GM12878 (cell line): ENCODE measurements at regions not wholly inside any gene's neighbourhood (a gene's known extent, or its start where the extent isn't known, plus 50 kb on each side); places are given as distances from the start of the nearest gene placed in this dataset.

Experiments
- ATAC-seq: fragments of 200-7000 bp; cut with Tn5 transposase; 3 replicates; pipeline ENCODE4 v1.9.1; 2020; ENCODE audit warnings: mild to moderate bottlenecking, moderate library complexity
- BruUV-seq: library from RNA; stranded (reverse); fragments of 400-500 nt; replicated peaks from 2 replicates; lab custom pipeline; 2021; lab: Mats Ljungman, UMichigan
- CTCF ChIA-PET: fragments of 300-600 bp; sonication (Branson Sonifier 250); formaldehyde crosslinking; extraction: SDS; loops from one replicate; lab custom pipeline; 2021; ENCODE audit warnings: inconsistent platforms; lab: Yijun Ruan, JAX
- POLR2A ChIA-PET: fragments of 350-600 bp; formaldehyde crosslinking; extraction: SDS; loops from one replicate; lab custom pipeline; 2021; ENCODE audit warnings: inconsistent platforms; lab: Charles Lee
- RAD21 ChIA-PET: fragments of 300-600 bp; sonication (Branson Sonifier 250); formaldehyde crosslinking; loops from one replicate; lab custom pipeline; 2023; ENCODE audit warnings: antibody characterized with exemption; ENCODE audit not compliant: unreplicated experiment; lab: Charles Lee
- SMC1A ChIA-PET: fragments of 300-600 bp; sonication (Branson Sonifier 250); formaldehyde crosslinking; loops from one replicate; lab custom pipeline; 2023; ENCODE audit not compliant: unreplicated experiment, uncharacterized antibody; lab: Charles Lee
- DNase-seq: peaks from one replicate; pipeline ENCODE4 v3.0.0-alpha.2; 2011; ENCODE audit warnings: low read depth, low spot score
- FAIRE-seq: peaks from 3 replicates; lab custom pipeline; 2011; peaks lifted over from hg19 to GRCh38; lab: Jason Lieb, UNC
- H2AFZ ChIP-seq: 2 replicates; pipeline ENCODE4 v1.6.0; 2011; ENCODE audit warnings: low read depth, low read length, control low read depth; ENCODE audit not compliant: control insufficient read depth
- H3K27ac ChIP-seq: 2 replicates; pipeline ENCODE4 v1.5.1; 2011; ENCODE audit warnings: control low read depth; ENCODE audit not compliant: control insufficient read depth, insufficient read depth
- H3K27me3 ChIP-seq, 2 experiments: replicated peaks in 1 of 2; 2 replicates each; pipeline versions ENCODE4 v1.6.0 to v1.6.1; 2011; ENCODE audit warnings: low read length in 1 of 2; ENCODE audit not compliant: control insufficient read depth in 2 of 2, insufficient read depth in 2 of 2
- H3K36me3 ChIP-seq, 2 experiments: 2 replicates each; pipeline ENCODE4 v1.5.1; 2011; ENCODE audit warnings: low read length in 1 of 2; ENCODE audit not compliant: control insufficient read depth in 2 of 2, insufficient read depth in 2 of 2
- H3K4me1 ChIP-seq: 2 replicates; pipeline ENCODE4 v1.6.1; 2011; ENCODE audit warnings: mild to moderate bottlenecking, low read length, moderate library complexity, mixed read lengths; ENCODE audit not compliant: control insufficient read depth, insufficient read depth
- H3K4me2 ChIP-seq: 2 replicates; pipeline ENCODE4 v1.6.0; 2011; ENCODE audit warnings: control low read depth; ENCODE audit not compliant: control insufficient read depth, insufficient read depth
- H3K4me3 ChIP-seq: fragments of 200-600 bp; sonication (generic); 2 replicates; pipeline ENCODE4 v1.5.1; 2016
- H3K79me2 ChIP-seq: 2 replicates; pipeline ENCODE4 v1.6.0; 2011; ENCODE audit warnings: low read length; ENCODE audit not compliant: control insufficient read depth, insufficient read depth
- H3K9ac ChIP-seq: 2 replicates; pipeline ENCODE4 v1.8.0; 2011; ENCODE audit warnings: low read length, control low read depth, mixed read lengths; ENCODE audit not compliant: control insufficient read depth, insufficient read depth
- H3K9me3 ChIP-seq: replicated peaks from 3 replicates; pipeline ENCODE4 v1.5.1; 2011; ENCODE audit warnings: mild to moderate bottlenecking, low read length; ENCODE audit not compliant: control insufficient read depth, insufficient read depth
- H4K20me1 ChIP-seq: 2 replicates; pipeline ENCODE4 v1.6.0; 2011; ENCODE audit not compliant: control insufficient read depth, insufficient read depth
- BRCA1 ChIP-seq: IDR thresholded peaks from 2 replicates; pipeline ENCODE4 v1.6.1; 2011; ENCODE audit warnings: low read depth, low read length, improper control_type of control experiment
- CBX3 ChIP-seq: fragments of 200-600 bp; sonication (generic); IDR thresholded peaks from 2 replicates; pipeline ENCODE4 v1.6.1; 2016; ENCODE audit warnings: low read depth, borderline replicate concordance
- CREB1 ChIP-seq: IDR thresholded peaks from 2 replicates; pipeline ENCODE4 v1.6.1; 2012; ENCODE audit warnings: low read depth, mild to moderate bottlenecking, inconsistent platforms
- KAT2A ChIP-seq: conservative IDR thresholded peaks from 2 replicates; pipeline ENCODE4 v1.6.1; 2011; ENCODE audit warnings: low read depth, low read length; ENCODE audit not compliant: control insufficient read depth
- POLR2AphosphoS5 ChIP-seq: IDR thresholded peaks from 2 replicates; pipeline ENCODE4 v1.6.1; 2011; ENCODE audit warnings: mild to moderate bottlenecking, low read length, inconsistent platforms
- SIX5 ChIP-seq: IDR thresholded peaks from 2 replicates; pipeline ENCODE4 v1.6.1; 2011; ENCODE audit warnings: mild to moderate bottlenecking, low read depth, low read length, moderate library complexity; ENCODE audit not compliant: severe bottlenecking
- STAT3 ChIP-seq: IDR thresholded peaks from 2 replicates; pipeline ENCODE4 v1.6.1; 2011; ENCODE audit warnings: low read depth, low read length, improper control_type of control experiment
- YBX1 ChIP-seq: fragments of 450-650 bp; IDR thresholded peaks from 2 replicates; pipeline ENCODE4 v1.6.1; 2016; ENCODE audit warnings: antibody characterized with exemption
- ZNF207 ChIP-seq: fragments of 450-650 bp; IDR thresholded peaks from 2 replicates; pipeline ENCODE4 v1.6.1; 2014; ENCODE audit warnings: antibody characterized with exemption, mild to moderate bottlenecking, borderline replicate concordance
- ZZZ3 ChIP-seq: IDR thresholded peaks from 2 replicates; pipeline ENCODE4 v1.6.1; 2011; ENCODE audit warnings: low read depth; ENCODE audit not compliant: control insufficient read depth, insufficient read length
- WGBS: methylation state at CpG from one replicate; pipeline ENCODE4 v1.1.6; 2016; ENCODE audit warnings: low lambda C conversion rate; ENCODE audit not compliant: insufficient replicate concordance, insufficient coverage; ENCODE audit errors: missing lambda C conversion rate; 5-methylcytosine and 5-hydroxymethylcytosine counted together
- in situ Hi-C: fragments of 300-500 bp; cut with MboI; formaldehyde crosslinking; loops from 9 replicates; pipeline ENCODE4 v1.14.3; 2018; ENCODE audit warnings: mixed read lengths
- intact Hi-C: fragments of 100-400 bp; cut with micrococcal nuclease; formaldehyde crosslinking; loops from one replicate; pipeline ENCODE4 v1.14.2; 2022; ENCODE audit not compliant: unreplicated experiment
- TF ChIP-seq, protein P1 (sequence below): fragments of 450-650 bp; formaldehyde crosslinking; IDR thresholded peaks from 2 replicates; pipeline ENCODE4 v1.5.0; 2022; ENCODE audit warnings: mild to moderate bottlenecking, missing genetic modification characterization
- TF ChIP-seq, protein P2 (sequence below): fragments of 150-350 bp; IDR thresholded peaks from 2 replicates; pipeline ENCODE4 v1.6.1; 2016; ENCODE audit warnings: low read depth, low read length
- TF ChIP-seq, protein P3 (sequence below): IDR thresholded peaks from 2 replicates; pipeline ENCODE4 v1.6.1; 2012; ENCODE audit warnings: low read depth, low read length, improper control_type of control experiment
- TF ChIP-seq, protein P4 (sequence below): fragments of 450-650 bp; IDR thresholded peaks from 2 replicates; pipeline ENCODE4 v1.6.1; 2016; ENCODE audit warnings: mild to moderate bottlenecking, moderate library complexity, borderline replicate concordance

DNA sequence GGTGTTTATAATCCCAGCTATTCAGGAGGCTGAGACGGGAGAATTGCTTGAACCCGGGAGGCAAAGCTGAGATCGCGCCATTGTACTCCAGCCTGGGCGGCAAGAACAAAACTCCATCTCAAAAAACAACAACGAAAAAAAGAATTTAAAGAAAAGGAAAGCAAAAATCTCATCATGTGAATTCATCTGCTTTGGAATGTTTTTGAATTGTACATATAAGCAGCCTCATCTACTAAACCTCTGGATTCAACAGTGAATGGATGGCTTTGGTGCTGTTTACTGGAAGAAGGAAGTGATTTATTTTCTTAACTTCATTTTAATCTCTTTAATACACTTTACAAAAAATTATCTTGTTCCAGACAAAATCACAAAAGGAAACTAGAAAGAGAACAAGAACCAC lies 51.8 kb upstream of the PNRC1 start:
- in situ Hi-C loops: no loop called here
- TF ChIP-seq, protein P1, sequence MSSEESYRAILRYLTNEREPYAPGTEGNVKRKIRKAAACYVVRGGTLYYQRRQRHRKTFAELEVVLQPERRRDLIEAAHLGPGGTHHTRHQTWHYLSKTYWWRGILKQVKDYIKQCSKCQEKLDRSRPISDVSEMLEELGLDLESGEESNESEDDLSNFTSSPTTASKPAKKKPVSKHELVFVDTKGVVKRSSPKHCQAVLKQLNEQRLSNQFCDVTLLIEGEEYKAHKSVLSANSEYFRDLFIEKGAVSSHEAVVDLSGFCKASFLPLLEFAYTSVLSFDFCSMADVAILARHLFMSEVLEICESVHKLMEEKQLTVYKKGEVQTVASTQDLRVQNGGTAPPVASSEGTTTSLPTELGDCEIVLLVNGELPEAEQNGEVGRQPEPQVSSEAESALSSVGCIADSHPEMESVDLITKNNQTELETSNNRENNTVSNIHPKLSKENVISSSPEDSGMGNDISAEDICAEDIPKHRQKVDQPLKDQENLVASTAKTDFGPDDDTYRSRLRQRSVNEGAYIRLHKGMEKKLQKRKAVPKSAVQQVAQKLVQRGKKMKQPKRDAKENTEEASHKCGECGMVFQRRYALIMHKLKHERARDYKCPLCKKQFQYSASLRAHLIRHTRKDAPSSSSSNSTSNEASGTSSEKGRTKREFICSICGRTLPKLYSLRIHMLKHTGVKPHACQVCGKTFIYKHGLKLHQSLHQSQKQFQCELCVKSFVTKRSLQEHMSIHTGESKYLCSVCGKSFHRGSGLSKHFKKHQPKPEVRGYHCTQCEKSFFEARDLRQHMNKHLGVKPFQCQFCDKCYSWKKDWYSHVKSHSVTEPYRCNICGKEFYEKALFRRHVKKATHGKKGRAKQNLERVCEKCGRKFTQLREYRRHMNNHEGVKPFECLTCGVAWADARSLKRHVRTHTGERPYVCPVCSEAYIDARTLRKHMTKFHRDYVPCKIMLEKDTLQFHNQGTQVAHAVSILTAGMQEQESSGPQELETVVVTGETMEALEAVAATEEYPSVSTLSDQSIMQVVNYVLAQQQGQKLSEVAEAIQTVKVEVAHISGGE (CRISPR knock-in tag): no peak
- TF ChIP-seq KAT2A (no peak), YBX1 (no peak), SIX5 (no peak), CREB1 (no peak), POLR2AphosphoS5 (no peak), CBX3 (no peak), ZNF207 (no peak), BRCA1 (no peak), STAT3 (no peak), ZZZ3 (no peak)
- TF ChIP-seq, protein P2, sequence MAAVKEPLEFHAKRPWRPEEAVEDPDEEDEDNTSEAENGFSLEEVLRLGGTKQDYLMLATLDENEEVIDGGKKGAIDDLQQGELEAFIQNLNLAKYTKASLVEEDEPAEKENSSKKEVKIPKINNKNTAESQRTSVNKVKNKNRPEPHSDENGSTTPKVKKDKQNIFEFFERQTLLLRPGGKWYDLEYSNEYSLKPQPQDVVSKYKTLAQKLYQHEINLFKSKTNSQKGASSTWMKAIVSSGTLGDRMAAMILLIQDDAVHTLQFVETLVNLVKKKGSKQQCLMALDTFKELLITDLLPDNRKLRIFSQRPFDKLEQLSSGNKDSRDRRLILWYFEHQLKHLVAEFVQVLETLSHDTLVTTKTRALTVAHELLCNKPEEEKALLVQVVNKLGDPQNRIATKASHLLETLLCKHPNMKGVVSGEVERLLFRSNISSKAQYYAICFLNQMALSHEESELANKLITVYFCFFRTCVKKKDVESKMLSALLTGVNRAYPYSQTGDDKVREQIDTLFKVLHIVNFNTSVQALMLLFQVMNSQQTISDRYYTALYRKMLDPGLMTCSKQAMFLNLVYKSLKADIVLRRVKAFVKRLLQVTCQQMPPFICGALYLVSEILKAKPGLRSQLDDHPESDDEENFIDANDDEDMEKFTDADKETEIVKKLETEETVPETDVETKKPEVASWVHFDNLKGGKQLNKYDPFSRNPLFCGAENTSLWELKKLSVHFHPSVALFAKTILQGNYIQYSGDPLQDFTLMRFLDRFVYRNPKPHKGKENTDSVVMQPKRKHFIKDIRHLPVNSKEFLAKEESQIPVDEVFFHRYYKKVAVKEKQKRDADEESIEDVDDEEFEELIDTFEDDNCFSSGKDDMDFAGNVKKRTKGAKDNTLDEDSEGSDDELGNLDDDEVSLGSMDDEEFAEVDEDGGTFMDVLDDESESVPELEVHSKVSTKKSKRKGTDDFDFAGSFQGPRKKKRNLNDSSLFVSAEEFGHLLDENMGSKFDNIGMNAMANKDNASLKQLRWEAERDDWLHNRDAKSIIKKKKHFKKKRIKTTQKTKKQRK: no peak
- TF ChIP-seq, protein P3, sequence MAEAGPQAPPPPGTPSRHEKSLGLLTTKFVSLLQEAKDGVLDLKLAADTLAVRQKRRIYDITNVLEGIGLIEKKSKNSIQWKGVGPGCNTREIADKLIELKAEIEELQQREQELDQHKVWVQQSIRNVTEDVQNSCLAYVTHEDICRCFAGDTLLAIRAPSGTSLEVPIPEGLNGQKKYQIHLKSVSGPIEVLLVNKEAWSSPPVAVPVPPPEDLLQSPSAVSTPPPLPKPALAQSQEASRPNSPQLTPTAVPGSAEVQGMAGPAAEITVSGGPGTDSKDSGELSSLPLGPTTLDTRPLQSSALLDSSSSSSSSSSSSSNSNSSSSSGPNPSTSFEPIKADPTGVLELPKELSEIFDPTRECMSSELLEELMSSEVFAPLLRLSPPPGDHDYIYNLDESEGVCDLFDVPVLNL: no peak
- TF ChIP-seq, protein P4, sequence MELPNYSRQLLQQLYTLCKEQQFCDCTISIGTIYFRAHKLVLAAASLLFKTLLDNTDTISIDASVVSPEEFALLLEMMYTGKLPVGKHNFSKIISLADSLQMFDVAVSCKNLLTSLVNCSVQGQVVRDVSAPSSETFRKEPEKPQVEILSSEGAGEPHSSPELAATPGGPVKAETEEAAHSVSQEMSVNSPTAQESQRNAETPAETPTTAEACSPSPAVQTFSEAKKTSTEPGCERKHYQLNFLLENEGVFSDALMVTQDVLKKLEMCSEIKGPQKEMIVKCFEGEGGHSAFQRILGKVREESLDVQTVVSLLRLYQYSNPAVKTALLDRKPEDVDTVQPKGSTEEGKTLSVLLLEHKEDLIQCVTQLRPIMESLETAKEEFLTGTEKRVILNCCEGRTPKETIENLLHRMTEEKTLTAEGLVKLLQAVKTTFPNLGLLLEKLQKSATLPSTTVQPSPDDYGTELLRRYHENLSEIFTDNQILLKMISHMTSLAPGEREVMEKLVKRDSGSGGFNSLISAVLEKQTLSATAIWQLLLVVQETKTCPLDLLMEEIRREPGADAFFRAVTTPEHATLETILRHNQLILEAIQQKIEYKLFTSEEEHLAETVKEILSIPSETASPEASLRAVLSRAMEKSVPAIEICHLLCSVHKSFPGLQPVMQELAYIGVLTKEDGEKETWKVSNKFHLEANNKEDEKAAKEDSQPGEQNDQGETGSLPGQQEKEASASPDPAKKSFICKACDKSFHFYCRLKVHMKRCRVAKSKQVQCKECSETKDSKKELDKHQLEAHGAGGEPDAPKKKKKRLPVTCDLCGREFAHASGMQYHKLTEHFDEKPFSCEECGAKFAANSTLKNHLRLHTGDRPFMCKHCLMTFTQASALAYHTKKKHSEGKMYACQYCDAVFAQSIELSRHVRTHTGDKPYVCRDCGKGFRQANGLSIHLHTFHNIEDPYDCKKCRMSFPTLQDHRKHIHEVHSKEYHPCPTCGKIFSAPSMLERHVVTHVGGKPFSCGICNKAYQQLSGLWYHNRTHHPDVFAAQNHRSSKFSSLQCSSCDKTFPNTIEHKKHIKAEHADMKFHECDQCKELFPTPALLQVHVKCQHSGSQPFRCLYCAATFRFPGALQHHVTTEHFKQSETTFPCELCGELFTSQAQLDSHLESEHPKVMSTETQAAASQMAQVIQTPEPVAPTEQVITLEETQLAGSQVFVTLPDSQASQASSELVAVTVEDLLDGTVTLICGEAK: no peak

More for the DNA sequence above, 51.8 kb upstream of the PNRC1 start:
- POLR2A ChIA-PET: no interaction called here
- Histone ChIP-seq H3K27ac (no peak overlapping the region), H3K79me2 (no peaks in the 10 kb centered on the region), H3K9me3 (no peaks in the 10 kb centered on the region), H4K20me1 (no peaks in the 10 kb centered on the region), H3K36me3 (no peaks in the 10 kb centered on the region), H2AFZ (no peak overlapping the region), H3K4me1 (no peaks in the 10 kb centered on the region), H3K4me3 (no peak overlapping the region), H3K4me2 (no peak overlapping the region), H3K9ac (no peak overlapping the region), H3K27me3 (no peaks in the 10 kb centered on the region)
- ATAC-seq (no peak), DNase-seq (no peak), FAIRE-seq (no peak)
- no TSS peak for BruUV-seq
- CTCF ChIA-PET: interaction anchor here (1.1 to 1.3 kb wide), 2 partner anchors 18 to 45 kb away, joined by 3 read pairs; no protein-coding TSS in a partner anchor
- intact Hi-C loops: no loop called here
- RAD21 ChIA-PET: no interaction called here
- WGBS: 78% methylated on average over 6 of the region's 6 CpGs
- SMC1A ChIA-PET: no interaction called here
